ENCODE measurements at regions not wholly inside any gene's neighbourhood (a gene's known extent, or its start where the extent isn't known, plus 50 kb on each side); places are given as distances from the start of the nearest gene placed in this dataset.

- in situ Hi-C loops (cut with MboI; ENCODE audit: low sequenced_read_pairs): no loop called here
Observed at GRCh38 chr5:167158588-167158987, 1132.9 kb upstream of the WWC1 start.

- in situ Hi-C loops (cut with MboI; ENCODE audit: low sequenced_read_pairs): no loop called here
Observed at GRCh38 chr5:167160388-167160787, 1131.1 kb upstream of the WWC1 start.

GRCh38 chr5:167166696-167167095 is 1124.7 kb upstream of the WWC1 start:
- in situ Hi-C loops (cut with MboI; ENCODE audit: low sequenced_read_pairs): no loop called here

GRCh38 chr5:167167191-167167795 is 1124.2 kb upstream of the WWC1 start:
- in situ Hi-C loops (cut with MboI; ENCODE audit: low sequenced_read_pairs): no loop called here

- in situ Hi-C loops (cut with MboI; ENCODE audit: low sequenced_read_pairs): no loop called here
Observed at GRCh38 chr5:167168971-167169370, 1122.5 kb upstream of the WWC1 start.

- in situ Hi-C loops (cut with MboI; ENCODE audit: low sequenced_read_pairs): no loop called here
Observed at GRCh38 chr5:167171056-167171455, 1120.4 kb upstream of the WWC1 start.

- in situ Hi-C loops (cut with MboI; ENCODE audit: low sequenced_read_pairs): no loop called here
Observed at GRCh38 chr5:167177736-167178135, 1113.7 kb upstream of the WWC1 start.

- in situ Hi-C loops (cut with MboI; ENCODE audit: low sequenced_read_pairs): no loop called here
Observed at GRCh38 chr5:167180906-167181305, 1110.5 kb upstream of the WWC1 start.

GRCh38 chr5:167205881-167206280 is 1085.6 kb upstream of the WWC1 start:
- in situ Hi-C loops (cut with MboI; ENCODE audit: low sequenced_read_pairs): no loop called here

- in situ Hi-C loops (cut with MboI; ENCODE audit: low sequenced_read_pairs): no loop called here
Observed at GRCh38 chr5:167207081-167207480, 1084.4 kb upstream of the WWC1 start.

GRCh38 chr5:167208911-167209310 is 1082.5 kb upstream of the WWC1 start:
- in situ Hi-C loops (cut with MboI; ENCODE audit: low sequenced_read_pairs): no loop called here

- in situ Hi-C loops (cut with MboI; ENCODE audit: low sequenced_read_pairs): no loop called here
Observed at GRCh38 chr5:167217097-167217743, 1074.2 kb upstream of the WWC1 start.

- in situ Hi-C loops (cut with MboI; ENCODE audit: low sequenced_read_pairs): no loop called here
Observed at GRCh38 chr5:167219298-167219697, 1072.1 kb upstream of the WWC1 start.

- in situ Hi-C loops (cut with MboI; ENCODE audit: low sequenced_read_pairs): no loop called here
Observed at GRCh38 chr5:167226386-167226785, 1065.1 kb upstream of the WWC1 start.

- in situ Hi-C loops (cut with MboI; ENCODE audit: low sequenced_read_pairs): no loop called here
Observed at GRCh38 chr5:167228134-167228533, 1063.3 kb upstream of the WWC1 start.

GRCh38 chr5:167229751-167230150 is 1061.7 kb upstream of the WWC1 start:
- in situ Hi-C loops (cut with MboI; ENCODE audit: low sequenced_read_pairs): no loop called here

- in situ Hi-C loops (cut with MboI; ENCODE audit: low sequenced_read_pairs): no loop called here
Observed at GRCh38 chr5:167230414-167230813, 1061.0 kb upstream of the WWC1 start.

- in situ Hi-C loops (cut with MboI; ENCODE audit: low sequenced_read_pairs): no loop called here
Observed at GRCh38 chr5:167232675-167233311, 1058.7 kb upstream of the WWC1 start.

GRCh38 chr5:167233507-167234220 is 1057.8 kb upstream of the WWC1 start:
- in situ Hi-C loops (cut with MboI; ENCODE audit: low sequenced_read_pairs): no loop called here

- in situ Hi-C loops (cut with MboI; ENCODE audit: low sequenced_read_pairs): no loop called here
Observed at GRCh38 chr5:167241436-167242067, 1049.9 kb upstream of the WWC1 start.

- in situ Hi-C loops (cut with MboI; ENCODE audit: low sequenced_read_pairs): no loop called here
Observed at GRCh38 chr5:167242701-167243100, 1048.7 kb upstream of the WWC1 start.

All from HL-60/S4 (cell line).